ELR (cell line): ENCODE measurements at regions not wholly inside any gene's neighbourhood (a gene's known extent, or its start where the extent isn't known, plus 50 kb on each side); places are given as distances from the start of the nearest gene placed in this dataset.

Source experiments
- DNase-seq: peaks from one replicate; pipeline ENCODE4 v3.0.0-alpha.2; 2015; ENCODE audit warnings: low read depth

DNA sequence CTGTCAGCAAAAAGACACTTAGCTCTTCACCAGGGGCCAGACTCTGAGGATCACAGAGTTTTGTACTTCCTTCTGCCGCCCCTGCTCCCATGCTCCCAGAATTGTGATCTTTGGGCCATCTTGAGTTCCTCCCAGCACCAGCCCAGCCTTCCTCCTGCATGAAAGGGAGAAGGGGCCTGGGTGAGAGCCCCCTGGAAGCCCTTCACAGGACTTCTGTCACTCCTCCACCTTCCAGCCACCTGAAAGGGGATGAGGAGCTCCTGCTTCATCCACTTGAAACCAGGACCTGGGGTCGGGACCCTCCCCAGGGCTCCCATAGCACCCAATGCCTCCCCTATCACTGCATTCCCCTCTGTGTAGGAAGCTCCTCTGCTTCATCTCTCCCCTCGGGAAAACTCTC is 174.2 kb downstream of the BUD13 start:
- DNase-seq: no peak

DNA sequence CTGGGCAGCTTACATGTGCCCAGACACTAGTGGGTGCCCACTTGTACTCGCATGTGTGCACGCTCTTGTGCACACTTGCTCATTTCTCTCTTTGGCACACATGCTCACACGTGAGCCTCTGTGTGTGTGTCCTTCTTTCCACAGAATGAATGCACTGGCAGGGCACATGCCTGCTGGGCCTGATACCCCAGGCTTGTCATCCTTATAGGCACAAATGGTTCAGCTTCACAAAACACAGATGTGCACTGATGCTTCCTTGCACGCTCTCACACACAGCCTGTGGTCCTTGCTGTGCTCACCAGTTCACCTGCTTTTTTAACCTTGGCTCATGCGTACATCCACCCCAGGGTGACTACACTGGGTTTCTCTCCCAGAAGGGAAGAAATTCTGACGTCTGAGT is 174.8 kb downstream of the BUD13 start:
- DNase-seq: no peak

DNA sequence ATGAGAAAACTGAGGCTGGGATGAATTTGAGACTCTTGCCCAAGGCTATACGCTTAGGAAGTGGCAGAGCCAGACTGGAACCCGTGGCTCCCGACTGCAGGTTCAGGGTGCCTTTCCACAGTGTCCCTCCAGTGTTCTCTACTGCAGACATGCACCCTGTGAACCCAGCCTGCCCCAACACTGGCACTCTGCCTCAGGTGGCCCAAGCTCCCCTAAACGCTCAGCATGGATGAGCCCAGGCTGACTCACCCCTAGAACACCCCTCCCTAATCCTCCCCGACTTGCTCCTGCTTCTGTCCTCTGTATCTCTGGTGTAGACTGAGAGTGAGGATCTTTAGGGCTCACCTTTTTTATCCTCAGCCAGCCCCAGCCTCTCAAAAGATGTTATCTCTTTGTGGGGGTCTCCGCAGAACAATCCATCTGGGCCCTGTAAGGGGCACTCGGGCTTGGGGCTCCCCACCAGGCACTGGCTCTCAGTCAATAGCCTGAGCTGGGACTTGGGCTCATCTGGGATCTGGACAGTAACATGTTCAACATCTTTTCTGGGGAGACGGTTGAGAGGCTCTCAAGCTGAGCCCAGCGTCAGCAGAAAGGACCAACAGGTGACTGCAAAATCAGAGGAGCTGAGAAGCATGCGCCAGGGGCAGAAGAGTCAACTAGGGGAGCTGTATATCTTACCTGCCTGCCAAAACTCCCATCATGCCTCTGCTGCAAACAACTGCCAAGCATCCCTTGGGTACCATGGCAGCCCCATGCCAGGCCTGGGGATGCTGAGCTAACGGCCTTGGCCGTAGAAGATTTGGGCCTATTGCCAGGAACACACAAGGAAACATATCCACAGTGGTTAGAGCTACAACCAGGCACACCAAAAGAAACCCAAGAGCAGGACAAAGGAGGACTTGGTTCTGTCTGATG is 176.2 kb downstream of the BUD13 start:
- DNase-seq: no peak

DNA sequence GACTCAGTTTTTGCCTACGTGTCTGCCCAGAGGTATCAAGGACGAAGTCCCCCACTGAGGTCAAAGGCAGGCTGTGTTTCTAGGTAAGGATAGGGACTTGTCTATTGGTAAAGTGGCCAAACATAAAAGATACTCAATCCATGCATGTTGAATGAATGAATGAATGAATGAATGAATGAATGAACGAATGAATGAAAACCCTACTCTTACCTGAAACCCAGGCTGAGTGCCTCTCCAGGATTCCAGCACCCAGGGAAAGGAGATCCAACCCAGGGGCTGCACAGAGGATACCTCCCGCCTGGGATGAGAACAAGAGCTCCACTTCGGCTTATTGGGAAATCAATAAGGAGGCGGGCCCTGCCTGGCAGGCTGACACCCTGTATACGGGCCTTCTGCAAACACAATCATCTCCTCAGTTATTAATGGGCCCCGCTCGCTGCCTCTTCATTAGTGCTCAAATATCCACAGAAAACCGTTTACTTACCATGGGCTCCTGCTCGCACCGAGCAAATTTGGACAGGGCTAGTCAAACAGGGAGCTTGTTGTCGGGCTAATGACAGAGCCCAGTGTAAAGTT is 177.4 kb downstream of the BUD13 start:
- no peak for DNase-seq

DNA sequence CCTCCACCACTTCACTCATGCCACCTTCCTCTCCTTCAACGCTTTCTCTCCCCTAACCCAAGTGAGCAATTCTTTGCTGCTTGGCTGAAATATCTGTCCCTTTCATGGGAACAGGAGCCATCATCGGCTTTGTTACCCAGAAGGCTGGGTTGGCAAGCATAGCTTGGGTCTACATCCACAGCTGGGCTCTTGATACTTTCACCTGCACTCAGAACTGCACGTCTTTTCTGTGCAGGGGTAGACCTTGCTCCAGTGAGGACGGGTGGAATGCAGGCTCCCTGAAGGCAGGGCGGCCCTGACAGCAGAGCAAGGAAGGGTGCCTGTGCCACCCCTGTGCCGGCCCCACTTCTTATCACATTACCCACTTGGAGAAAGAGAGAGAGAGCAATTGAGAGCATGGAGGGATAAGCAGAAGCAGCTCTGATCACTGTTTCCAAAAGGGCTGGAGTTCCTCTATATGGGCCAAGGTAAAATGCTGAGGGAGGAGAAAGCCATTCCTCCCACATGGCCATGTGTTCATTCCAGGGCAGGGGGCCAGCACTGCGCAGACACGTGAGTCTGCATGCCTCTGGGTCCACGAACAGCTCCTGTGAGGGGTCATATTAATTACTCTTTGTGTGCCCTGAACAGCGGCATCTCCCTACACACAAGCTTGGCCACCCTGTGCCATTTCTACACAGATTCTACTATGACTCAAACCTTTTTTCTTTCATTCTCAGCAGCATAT is 181.8 kb downstream of the BUD13 start:
- no peak for DNase-seq

DNA sequence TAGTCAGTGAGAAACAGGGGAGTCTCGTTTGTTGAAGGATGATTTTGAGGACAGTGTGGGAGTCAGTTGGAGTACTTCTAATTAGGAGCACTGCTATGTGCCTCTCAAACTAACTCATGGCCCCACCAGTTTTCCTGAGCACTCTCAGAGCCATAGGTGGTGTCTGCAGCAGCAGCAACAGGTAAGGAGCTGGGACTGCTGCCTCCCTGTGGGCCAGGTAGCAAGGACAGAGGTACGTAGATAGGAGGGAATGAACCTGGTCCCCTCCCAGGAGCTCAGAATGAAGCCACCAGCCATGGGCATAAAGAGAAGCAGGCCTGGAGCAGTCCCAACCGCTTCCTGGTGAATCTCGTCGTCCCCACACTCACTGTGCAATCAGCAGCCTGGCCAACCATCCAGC is 183.4 kb downstream of the BUD13 start:
- no peak for DNase-seq

DNA sequence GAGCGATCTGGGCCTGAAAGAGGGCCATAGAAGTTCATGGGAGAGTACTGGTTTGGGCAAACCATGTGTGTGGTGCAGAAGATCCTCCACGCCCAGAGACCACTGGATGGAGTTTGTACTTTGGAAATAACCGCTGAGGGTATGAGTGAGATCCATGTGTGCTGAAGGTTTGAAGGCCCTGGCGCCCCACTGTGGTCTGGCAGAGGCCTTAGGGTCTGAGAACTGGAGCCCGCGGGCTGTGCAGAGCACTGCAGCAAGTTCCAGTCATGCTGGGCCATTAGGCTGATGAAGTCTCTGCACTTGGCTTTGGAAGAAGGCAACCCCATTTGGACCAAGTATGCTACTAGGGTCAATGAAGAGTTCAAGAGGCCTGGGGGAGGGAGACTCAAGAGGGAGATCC is 186.4 kb downstream of the BUD13 start:
- no peak for DNase-seq

DNA sequence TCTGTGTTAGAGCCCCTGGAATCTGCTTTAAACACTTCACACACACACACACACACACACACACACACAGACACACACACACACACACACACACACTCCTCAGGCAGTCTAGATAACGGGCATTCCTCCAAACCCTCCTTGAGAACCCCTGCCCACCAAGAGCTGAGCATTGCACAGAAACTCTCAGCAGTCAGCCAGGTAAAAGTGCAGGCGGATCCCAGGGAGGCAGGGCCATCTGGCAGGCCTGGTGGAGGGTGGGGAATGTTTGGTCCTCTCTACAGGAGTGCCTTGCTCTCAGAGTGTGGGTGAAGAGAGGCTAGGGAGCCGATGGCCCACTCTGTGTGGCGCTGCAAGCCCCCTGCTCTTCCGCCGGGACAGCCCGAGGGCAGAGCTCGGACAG is 190.2 kb downstream of the BUD13 start:
- no peak for DNase-seq

DNA sequence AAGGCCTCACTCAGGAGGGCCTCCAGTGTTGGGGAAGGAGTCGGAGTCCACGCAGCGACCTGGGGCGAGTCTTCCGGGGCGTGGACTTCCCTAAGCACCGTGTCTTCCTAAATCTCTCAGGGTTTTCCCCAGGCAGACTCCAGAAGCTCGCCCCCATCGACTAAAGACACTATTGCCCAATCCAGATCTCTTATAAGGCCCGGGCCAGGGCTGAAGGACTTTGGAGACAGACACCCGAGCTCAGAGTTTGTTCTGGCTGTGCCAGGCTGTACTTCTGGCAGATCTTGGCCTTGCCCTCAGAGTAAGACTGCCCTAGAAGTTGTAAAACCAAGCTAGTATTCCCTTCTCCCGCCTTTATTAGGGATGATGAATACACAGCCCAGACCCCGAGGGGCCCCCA is 191.4 kb downstream of the BUD13 start:
- no peak for DNase-seq

DNA sequence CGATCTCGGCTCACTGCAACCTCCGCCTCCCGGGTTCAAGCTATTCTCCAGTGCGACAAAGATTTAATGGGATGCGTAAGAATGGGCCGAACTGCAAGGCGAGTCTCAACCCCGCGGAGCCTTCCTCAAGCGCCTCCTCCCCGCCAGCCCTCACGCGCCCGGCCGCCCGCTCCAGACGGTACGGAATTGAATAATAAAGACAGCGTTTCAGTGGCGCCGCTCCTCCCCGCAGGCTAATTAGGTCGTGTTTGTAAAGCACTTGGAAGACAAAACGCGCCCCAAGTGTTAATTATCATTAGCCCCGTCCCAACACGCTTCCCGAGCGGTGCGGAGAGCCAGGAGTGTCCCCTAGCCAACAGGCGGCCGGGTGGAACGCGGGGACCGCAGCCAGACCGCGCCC is 192.0 kb downstream of the BUD13 start:
- no peak for DNase-seq

DNA sequence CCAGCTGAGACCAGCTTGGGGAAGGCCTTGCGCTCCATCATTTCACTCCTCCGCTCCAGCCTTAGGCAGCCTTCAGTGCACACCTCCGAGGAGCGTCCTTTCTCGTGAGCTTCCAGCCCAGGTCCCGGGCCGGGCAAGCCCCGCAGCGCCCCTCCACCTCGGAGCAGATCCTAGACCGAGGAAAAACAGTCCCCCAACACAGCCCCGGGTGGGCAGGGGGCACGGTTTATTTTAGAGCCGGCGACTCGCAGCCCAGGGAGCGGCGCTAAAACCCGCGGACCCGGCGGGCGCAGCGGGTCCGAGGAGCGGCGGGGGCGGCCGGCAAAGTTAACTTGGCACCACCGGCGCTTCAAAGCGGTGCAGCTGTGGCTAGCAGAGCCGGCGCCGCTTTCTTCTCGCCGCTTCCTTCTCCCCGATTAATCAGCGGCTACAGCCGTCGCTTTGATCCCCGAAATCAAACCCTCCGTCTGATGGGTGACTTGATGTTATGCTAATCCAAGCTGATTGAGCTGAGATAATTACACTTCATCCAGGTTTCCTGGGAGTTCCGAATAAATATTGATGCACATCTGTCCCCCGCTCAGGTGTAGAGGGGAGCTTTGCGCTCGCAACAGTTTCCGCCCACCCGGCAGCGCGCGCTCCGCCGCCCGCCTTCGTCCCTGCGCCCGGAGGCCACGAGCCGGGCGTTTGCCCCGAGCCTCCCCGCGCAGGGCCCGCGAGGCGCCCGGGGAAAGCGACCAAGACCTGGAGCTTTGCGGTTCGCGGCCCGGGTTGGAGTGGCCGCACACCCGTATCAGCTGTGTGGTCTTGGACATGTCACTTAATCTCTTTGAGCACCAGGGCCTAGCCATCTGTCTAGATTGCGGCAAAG is 192.7 kb downstream of the BUD13 start:
- DNase-seq: no peak

DNA sequence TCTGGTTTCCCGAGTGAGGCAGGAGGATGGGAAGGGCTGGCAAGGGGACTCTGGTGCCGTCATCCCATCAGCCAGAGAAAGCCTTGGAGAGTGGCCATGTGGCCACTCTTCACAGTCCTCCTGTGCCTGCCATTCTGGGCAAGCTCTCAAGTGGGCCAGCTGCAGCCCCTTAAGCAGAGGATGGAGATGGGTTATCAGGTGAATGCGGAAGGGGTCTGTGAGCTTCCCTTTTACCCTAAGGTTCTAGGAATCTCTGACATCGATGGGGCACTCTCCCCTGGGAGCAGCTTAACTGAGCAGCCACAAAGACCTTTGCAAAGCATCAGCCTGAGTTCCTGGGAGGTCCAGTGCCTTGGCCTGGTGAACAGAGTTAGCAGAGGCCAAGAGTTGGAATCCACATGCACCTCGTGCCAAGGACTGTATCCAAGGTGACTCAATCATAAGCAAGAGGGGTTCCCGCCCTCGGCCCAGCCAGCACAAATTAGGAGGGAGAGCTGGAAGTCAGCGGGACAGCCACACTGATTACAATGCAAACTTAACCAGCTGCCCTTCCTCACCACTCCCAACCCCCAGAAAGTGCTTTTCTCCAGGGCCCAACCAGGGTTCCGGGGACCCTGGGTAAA is 193.6 kb downstream of the BUD13 start:
- no peak for DNase-seq

DNA sequence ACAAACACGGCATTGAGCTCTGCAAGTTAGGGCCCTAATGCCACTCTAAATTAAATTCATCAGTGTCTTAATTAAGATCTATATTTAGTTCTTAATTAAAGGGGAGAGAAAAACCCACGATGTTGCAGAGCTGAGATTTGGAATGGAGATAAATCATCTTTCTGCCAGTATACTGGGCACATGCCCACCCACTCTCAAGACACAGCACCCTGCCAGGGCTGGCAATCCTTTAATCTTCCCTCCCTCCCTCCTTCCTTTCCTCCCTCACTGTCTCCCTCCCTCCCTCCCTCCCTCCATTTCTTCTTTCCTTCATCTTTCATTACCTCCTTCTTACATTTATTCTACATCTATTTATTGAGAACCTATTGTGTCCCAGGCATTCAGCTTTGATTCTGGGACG is 194.8 kb downstream of the BUD13 start:
- DNase-seq: no peak

DNA sequence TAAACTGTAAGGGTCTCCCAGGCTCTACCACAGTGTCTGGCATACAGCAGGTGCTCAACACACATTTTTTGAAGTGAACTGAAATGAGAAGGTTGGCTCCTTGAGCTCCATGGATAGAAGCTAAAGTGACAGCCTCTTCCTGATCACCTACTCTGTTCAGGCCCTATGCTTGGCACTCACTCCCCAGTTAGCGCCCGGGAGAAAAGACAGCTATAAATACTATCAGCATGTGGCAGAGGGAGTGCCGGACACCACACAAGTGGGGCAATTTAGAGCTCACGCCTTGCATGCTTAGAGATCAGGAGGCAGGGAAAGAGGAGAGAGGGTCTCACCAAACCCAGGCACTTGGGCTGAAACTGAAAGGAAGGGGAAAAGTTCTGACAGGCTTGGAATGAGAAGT is 195.5 kb downstream of the BUD13 start:
- DNase-seq: no peak

DNA sequence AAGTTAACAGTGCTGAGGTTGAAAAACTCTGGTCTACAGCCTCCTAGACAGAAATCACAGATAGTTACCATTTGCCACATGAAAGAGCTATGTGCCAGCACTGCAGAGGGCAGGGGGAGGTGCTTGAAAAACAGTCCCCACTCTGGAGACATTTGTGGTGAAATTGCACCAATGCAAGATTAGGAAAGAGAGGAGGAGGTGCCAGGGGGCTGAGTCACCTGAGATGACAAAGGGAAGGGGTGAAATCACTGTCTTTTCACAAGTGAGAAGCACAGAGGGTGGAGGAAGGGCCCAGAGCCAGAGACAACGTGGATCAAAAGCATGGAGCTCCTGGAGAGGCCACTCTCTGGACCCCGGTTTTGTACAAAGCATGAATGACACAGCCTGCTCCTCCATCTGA is 196.3 kb downstream of the BUD13 start:
- peak; percentile 28 for DNase-seq

DNA sequence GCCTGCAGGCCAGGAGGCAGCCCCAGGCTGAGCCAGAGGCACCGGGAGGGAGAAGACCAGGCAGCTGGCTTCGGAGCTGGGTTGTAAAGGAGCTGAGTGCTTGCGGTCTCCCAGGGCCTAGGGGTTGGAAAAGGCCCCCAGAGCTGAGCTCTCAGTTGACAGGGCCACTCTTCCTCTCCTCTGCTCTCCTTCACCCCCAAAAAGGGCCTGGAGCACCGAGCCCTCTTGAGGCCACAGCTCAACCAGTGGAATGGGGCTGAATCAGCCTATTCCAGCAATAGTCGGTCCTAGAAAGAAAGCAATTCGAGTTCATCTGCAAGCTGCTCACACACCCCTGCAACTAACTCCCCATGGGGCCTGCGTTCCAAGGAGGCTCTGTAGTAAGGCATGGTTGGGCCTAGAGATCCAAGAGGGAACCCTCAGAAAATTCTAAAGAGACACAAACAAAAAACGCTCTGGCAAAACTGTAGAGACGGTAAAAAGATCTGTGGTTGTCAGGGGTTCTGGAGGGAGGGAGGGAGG is 205.0 kb downstream of the BUD13 start:
- DNase-seq: no peak

DNA sequence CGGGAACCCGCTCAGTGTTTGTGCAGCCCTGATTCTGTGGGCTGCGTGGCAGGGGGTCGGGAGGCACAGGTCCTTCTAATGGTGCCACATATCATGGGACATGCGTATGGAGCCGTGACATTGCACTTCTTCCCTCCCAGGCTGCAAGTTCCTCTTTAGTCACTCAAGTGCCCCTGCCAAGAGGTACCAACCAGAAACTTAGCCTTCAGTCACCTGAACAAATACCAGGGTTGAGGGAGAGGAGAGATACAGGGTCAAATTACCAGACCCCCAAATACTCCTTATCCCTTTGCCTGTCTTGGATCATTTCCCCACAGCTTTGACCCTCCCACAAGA is 209.1 kb downstream of the BUD13 start:
- DNase-seq: no peak

DNA sequence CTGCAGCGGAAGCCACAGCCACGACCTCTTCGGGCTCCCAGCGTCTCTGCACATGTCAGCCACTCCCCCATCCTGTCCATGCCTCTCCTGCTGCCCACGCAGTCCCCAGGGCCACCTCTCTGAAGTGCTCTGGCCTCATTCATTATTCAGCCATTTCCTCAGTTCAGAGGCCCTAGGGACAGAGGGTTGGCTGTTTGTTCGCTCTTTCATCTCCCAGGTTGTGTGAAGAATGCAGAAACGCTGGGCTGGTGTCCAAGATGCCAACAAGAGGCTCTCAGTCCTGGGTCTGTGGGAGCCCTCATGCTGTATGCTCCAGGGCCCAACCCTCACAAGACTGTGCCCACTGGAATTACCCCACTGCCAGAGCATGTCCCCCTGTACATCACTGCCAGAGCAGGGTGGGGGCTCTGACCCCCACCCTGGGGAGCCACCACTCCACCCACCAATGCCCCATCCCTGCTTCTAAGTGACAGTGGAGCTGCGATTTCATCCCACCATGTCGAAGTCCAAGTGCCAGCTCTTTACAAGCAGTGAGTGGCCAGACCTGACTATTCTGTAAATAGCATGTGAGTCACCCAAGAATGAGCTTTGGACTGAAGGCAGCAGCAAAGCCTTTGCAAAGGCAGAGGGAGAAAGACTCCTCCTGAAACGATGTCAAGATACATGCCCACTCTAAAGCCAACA is 209.6 kb downstream of the BUD13 start:
- peak; percentile 63 for DNase-seq

DNA sequence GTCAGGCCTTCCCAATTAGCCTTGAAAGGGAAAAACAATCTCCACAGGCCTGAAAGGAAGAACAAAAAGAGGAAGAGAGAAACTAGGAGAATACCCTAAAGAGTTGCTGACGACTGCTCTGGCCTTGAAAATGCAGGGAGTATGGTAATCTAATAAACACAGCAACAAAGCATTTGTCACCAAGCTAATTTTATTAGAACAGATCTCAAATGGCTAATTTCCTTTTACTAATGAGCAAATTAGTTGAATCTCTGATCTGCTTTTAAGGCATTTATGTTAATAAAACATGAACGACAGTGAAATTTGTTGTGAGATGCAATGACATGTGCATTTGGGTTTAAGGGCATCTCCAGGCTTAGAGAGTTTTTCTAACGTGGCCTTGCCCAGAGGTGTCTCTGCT is 212.2 kb downstream of the BUD13 start:
- DNase-seq: no peak

DNA sequence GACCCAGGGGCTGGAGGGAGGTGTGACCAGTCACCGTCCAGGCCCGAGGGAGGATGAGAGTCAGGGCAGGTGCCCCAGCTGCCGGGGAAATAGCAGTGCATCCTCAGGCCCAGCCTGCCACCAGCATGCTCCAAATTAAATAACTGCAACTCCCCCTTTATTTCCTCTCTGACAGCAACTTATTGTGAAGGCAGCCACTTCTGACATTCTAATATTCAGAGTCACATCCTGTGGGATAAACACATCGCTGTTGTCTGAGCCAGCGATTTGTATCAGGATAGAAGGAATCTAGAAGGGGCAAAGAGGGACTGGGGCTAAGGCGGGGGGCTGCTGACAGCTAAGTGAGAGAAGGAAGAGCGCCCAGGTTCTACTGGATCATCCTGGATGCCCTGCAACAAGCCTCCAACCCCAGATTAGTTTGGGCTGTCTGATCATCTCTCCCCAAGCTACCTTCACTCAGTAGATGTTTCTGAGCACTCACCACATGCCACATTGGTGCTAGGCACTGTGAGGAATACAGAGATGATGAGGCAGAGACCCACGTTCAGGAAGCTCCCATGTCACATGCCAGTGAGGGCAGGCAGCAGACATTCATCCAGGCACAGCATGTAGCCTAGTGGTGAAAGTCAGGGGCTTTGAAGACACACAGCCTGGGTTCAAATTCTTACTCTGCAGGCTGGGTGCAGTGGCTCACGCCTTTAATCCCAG is 214.1 kb downstream of the BUD13 start:
- DNase-seq: peak; percentile 91
